ENCODE measurements at regions not wholly inside any gene's neighbourhood (a gene's known extent, or its start where the extent isn't known, plus 50 kb on each side); places are given as distances from the start of the nearest gene placed in this dataset.

GRCh38 chr3:14307656-14308302 lies 94.6 kb upstream of the SLC6A6 start:
- peak; percentile 72 for DNase-seq (ENCODE audit: low spot score)

GRCh38 chr3:14311729-14312128 lies 90.7 kb upstream of the SLC6A6 start:
- DNase-seq (ENCODE audit: low spot score): no peak

GRCh38 chr3:14312375-14312774 lies 90.0 kb upstream of the SLC6A6 start:
- no peak for DNase-seq (ENCODE audit: low spot score)

GRCh38 chr3:14317057-14317553 lies 85.3 kb upstream of the SLC6A6 start:
- DNase-seq (ENCODE audit: low spot score): no peak

GRCh38 chr3:14318646-14319045 lies 83.8 kb upstream of the SLC6A6 start:
- no peak for DNase-seq (ENCODE audit: low spot score)

GRCh38 chr3:14319654-14320182 lies 82.7 kb upstream of the SLC6A6 start:
- DNase-seq (ENCODE audit: low spot score): peak; percentile 64

- no peak for DNase-seq (ENCODE audit: low spot score)
Measured at GRCh38 chr3:14320219-14320618, 82.2 kb upstream of the SLC6A6 start.

- no peak for DNase-seq (ENCODE audit: low spot score)
Measured at GRCh38 chr3:14322001-14322400, 80.4 kb upstream of the SLC6A6 start.

- DNase-seq (ENCODE audit: low spot score): no peak
Measured at GRCh38 chr3:14322667-14323295, 79.6 kb upstream of the SLC6A6 start.

GRCh38 chr3:14323401-14324223 lies 78.8 kb upstream of the SLC6A6 start:
- no peak for DNase-seq (ENCODE audit: low spot score)

- DNase-seq (ENCODE audit: low spot score): peak; percentile 50
Measured at GRCh38 chr3:14324224-14324944, 78.0 kb upstream of the SLC6A6 start.

- no peak for DNase-seq (ENCODE audit: low spot score)
Measured at GRCh38 chr3:14328422-14328821, 74.0 kb upstream of the SLC6A6 start.

- peak; percentile 55 for DNase-seq (ENCODE audit: low spot score)
Measured at GRCh38 chr3:14329116-14329830, 73.1 kb upstream of the SLC6A6 start.

- no peak for DNase-seq (ENCODE audit: low spot score)
Measured at GRCh38 chr3:14329842-14330241, 72.6 kb upstream of the SLC6A6 start.

- DNase-seq (ENCODE audit: low spot score): no peak
Measured at GRCh38 chr3:14330508-14330907, 71.9 kb upstream of the SLC6A6 start.

- no peak for DNase-seq (ENCODE audit: low spot score)
Measured at GRCh38 chr3:14331251-14331650, 71.2 kb upstream of the SLC6A6 start.

- DNase-seq (ENCODE audit: low spot score): no peak
Measured at GRCh38 chr3:14332392-14332791, 70.0 kb upstream of the SLC6A6 start.

- no peak for DNase-seq (ENCODE audit: low spot score)
Measured at GRCh38 chr3:14333215-14333614, 69.2 kb upstream of the SLC6A6 start.

GRCh38 chr3:14333621-14334020 lies 68.8 kb upstream of the SLC6A6 start:
- DNase-seq (ENCODE audit: low spot score): no peak

GRCh38 chr3:14334136-14334535 lies 68.3 kb upstream of the SLC6A6 start:
- DNase-seq (ENCODE audit: low spot score): no peak

GRCh38 chr3:14334936-14335335 lies 67.5 kb upstream of the SLC6A6 start:
- no peak for DNase-seq (ENCODE audit: low spot score)

Measured in AG20443 (cell line).